ENCODE measurements at regions not wholly inside any gene's neighbourhood (a gene's known extent, or its start where the extent isn't known, plus 50 kb on each side); places are given as distances from the start of the nearest gene placed in this dataset.

- TF ChIP-seq POLR2A (IDR thresholded peaks at IDR 0.05): no peak
- TF ChIP-seq CTCF (IDR thresholded peaks at IDR 0.05): no peak
- TF ChIP-seq EP300 (IDR thresholded peaks at IDR 0.05; ENCODE audit: low read depth): no peak
- no peak for TF ChIP-seq POLR2AphosphoS5 (IDR thresholded peaks at IDR 0.05)
- in situ Hi-C loops (cut with MboI; ENCODE audit: low pct_ligation_motif_present in 1 of 4, low pct_unique_long_range_greater_than_20kb in 1 of 4, low sequenced_read_pairs in 3 of 4) (no loop called here), intact Hi-C loops (cut with DNase I; ENCODE audit: low total_unique reads) (no loop called here)
- no peaks in the 10 kb centered on the region for H3K9me3 ChIP-seq
- no peaks in the 10 kb centered on the region for H3K4me1 ChIP-seq
- H3K27me3 ChIP-seq: peaks cover 4% of the 10 kb centered on the region
- DNase-seq: no peak
- no peak overlapping the region for H3K27ac ChIP-seq
- H3K36me3 ChIP-seq: no peaks in the 10 kb centered on the region
- no peak overlapping the region for H3K4me3 ChIP-seq
These were observed 50.1 kb upstream of the DEK start for GRCh38 chr6:18314317-18314997.

Measured in transverse colon (tissue), 4 donors.